H9 (cell line): ENCODE measurements at regions not wholly inside any gene's neighbourhood (a gene's known extent, or its start where the extent isn't known, plus 50 kb on each side); places are given as distances from the start of the nearest gene placed in this dataset.

Experiments used
- DNase-seq: peaks from one replicate; pipeline ENCODE4 v3.0.0-alpha.2; 2017
- H2AFZ ChIP-seq: one replicate; pipeline ENCODE4 v1.6.1; 2013; ENCODE audit warnings: mild to moderate bottlenecking, low read length, control low read depth, moderate library complexity
- H2AK5ac ChIP-seq: 2 replicates; pipeline ENCODE4 v1.6.1; 2013; ENCODE audit warnings: low read length, control low read depth, mixed read lengths; ENCODE audit not compliant: insufficient read length
- H2BK120ac ChIP-seq: one replicate; pipeline ENCODE4 v1.6.1; 2013; ENCODE audit warnings: low read depth, mild to moderate bottlenecking, low read length, control low read depth, inconsistent platforms; ENCODE audit not compliant: poor library complexity, severe bottlenecking
- H2BK12ac ChIP-seq: 2 replicates; pipeline ENCODE4 v1.6.1; 2013; ENCODE audit warnings: low read length, control low read depth, mixed read lengths, low read depth; ENCODE audit not compliant: insufficient read length
- H2BK15ac ChIP-seq: 2 replicates; pipeline ENCODE4 v1.6.1; 2013; ENCODE audit warnings: low read depth, low read length, control low read depth
- H2BK20ac ChIP-seq: one replicate; pipeline ENCODE4 v1.6.1; 2013; ENCODE audit warnings: low read depth, mild to moderate bottlenecking, low read length, control low read depth, inconsistent platforms; ENCODE audit not compliant: poor library complexity, severe bottlenecking
- H2BK5ac ChIP-seq: 2 replicates; pipeline ENCODE4 v1.6.1; 2013; ENCODE audit warnings: low read length, control low read depth, mixed read lengths; ENCODE audit not compliant: insufficient read length
- H3K14ac ChIP-seq: 2 replicates; pipeline ENCODE4 v1.6.1; 2013; ENCODE audit warnings: low read length, control low read depth; ENCODE audit not compliant: insufficient read depth
- H3K18ac ChIP-seq: 2 replicates; pipeline ENCODE4 v1.6.1; 2013; ENCODE audit warnings: low read depth, mild to moderate bottlenecking, mixed read lengths, low read length, control low read depth; ENCODE audit not compliant: insufficient read length
- H3K23ac ChIP-seq: 2 replicates; pipeline ENCODE4 v1.6.1; 2013; ENCODE audit warnings: low read length, control low read depth, mixed read lengths, low read depth; ENCODE audit not compliant: insufficient read length
- H3K23me2 ChIP-seq: 2 replicates; pipeline ENCODE4 v1.6.1; 2013; ENCODE audit warnings: low read depth, mild to moderate bottlenecking, mixed read lengths, low read length, control low read depth; ENCODE audit not compliant: insufficient read length, poor library complexity, severe bottlenecking
- H3K27ac ChIP-seq: 2 replicates; pipeline ENCODE4 v1.5.1; 2013; ENCODE audit warnings: low read length, control low read depth, mixed read lengths, low read depth; ENCODE audit not compliant: insufficient read length
- H3K27me3 ChIP-seq: 2 replicates; pipeline ENCODE4 v1.6.1; 2013; ENCODE audit warnings: low read length, control low read depth, inconsistent platforms; ENCODE audit not compliant: insufficient read depth
- H3K4ac ChIP-seq: 2 replicates; pipeline ENCODE4 v1.6.1; 2013; ENCODE audit warnings: low read depth, mild to moderate bottlenecking, control low read depth, inconsistent platforms, low read length, moderate library complexity
- H3K4me1 ChIP-seq: 2 replicates; pipeline ENCODE4 v1.6.1; 2013; ENCODE audit warnings: low read length, control low read depth, inconsistent platforms; ENCODE audit not compliant: insufficient read depth
- H3K4me2 ChIP-seq: 2 replicates; pipeline ENCODE4 v1.6.1; 2013; ENCODE audit warnings: low read length, control low read depth, mixed read lengths; ENCODE audit not compliant: insufficient read length, insufficient read depth
- H3K56ac ChIP-seq: 2 replicates; pipeline ENCODE4 v1.6.1; 2013; ENCODE audit warnings: low read depth, mild to moderate bottlenecking, mixed read lengths, low read length, control low read depth; ENCODE audit not compliant: insufficient read length
- H3K79me1 ChIP-seq: 2 replicates; pipeline ENCODE4 v1.6.1; 2013; ENCODE audit warnings: low read depth, mild to moderate bottlenecking, moderate library complexity, low read length, control low read depth, inconsistent platforms; ENCODE audit not compliant: insufficient read depth, poor library complexity, severe bottlenecking
- H3K79me2 ChIP-seq: 2 replicates; pipeline ENCODE4 v1.6.1; 2013; ENCODE audit warnings: low read length, control low read depth, inconsistent platforms; ENCODE audit not compliant: insufficient read depth
- H3K9ac ChIP-seq: 2 replicates; pipeline ENCODE4 v1.6.1; 2013; ENCODE audit warnings: low read length, control low read depth, mixed read lengths; ENCODE audit not compliant: insufficient read length; ENCODE audit errors: extremely low read depth
- H3K9me3 ChIP-seq: one replicate; pipeline ENCODE4 v1.6.1; 2013; ENCODE audit warnings: low read depth, low read length, inconsistent platforms; ENCODE audit not compliant: control insufficient read depth
- H3T11ph ChIP-seq: one replicate; pipeline ENCODE4 v1.6.1; 2013; ENCODE audit warnings: mild to moderate bottlenecking, low read length, control low read depth, inconsistent platforms
- H4K20me1 ChIP-seq: one replicate; pipeline ENCODE4 v1.6.1; 2013; ENCODE audit not compliant: control insufficient read depth, insufficient read length, insufficient read depth
- H4K5ac ChIP-seq: 2 replicates; pipeline ENCODE4 v1.6.1; 2013; ENCODE audit warnings: low read depth, mild to moderate bottlenecking, mixed read lengths, low read length, control low read depth; ENCODE audit not compliant: insufficient read length
- H4K8ac ChIP-seq: replicated peaks from 2 replicates; pipeline ENCODE4 v1.6.1; 2013; ENCODE audit warnings: low read length, control low read depth, mixed read lengths, low read depth; ENCODE audit not compliant: insufficient read length
- H4K91ac ChIP-seq: 2 replicates; pipeline ENCODE4 v1.6.1; 2013; ENCODE audit warnings: low read depth, mild to moderate bottlenecking, moderate library complexity, mixed read lengths, low read length, control low read depth; ENCODE audit not compliant: insufficient read length
- H3K27ac Mint-ChIP-seq, 3 experiments: 2 replicates in 2 of 3; 3 replicates in 1 of 3; pipeline ENCODE4 v1.8.0; 2020 to 2021; ENCODE audit warnings: mixed read lengths in 3 of 3, mild to moderate bottlenecking in 1 of 3, moderate library complexity in 1 of 3
- H3K27me3 Mint-ChIP-seq: 2 replicates; pipeline ENCODE4 v1.8.0; 2021; ENCODE audit warnings: low read depth, mild to moderate bottlenecking, moderate library complexity, mixed read lengths
- H3K36me3 Mint-ChIP-seq, 3 experiments: 2 replicates in 2 of 3; 3 replicates in 1 of 3; pipeline ENCODE4 v1.8.0; 2020 to 2021; ENCODE audit warnings: low read depth in 3 of 3, mixed read lengths in 3 of 3; ENCODE audit not compliant: insufficient read depth in 1 of 3
- H3K4me1 Mint-ChIP-seq, 2 experiments: 2 replicates each; pipeline ENCODE4 v1.8.0; 2020; ENCODE audit warnings: mixed read lengths in 2 of 2
- H3K4me3 Mint-ChIP-seq, 2 experiments: 2 replicates in 1 of 2; 3 replicates in 1 of 2; pipeline ENCODE4 v1.8.0; 2020 to 2021; ENCODE audit warnings: mild to moderate bottlenecking in 2 of 2, mixed read lengths in 2 of 2, moderate library complexity in 1 of 2
- H3K9me3 Mint-ChIP-seq, 2 experiments: 2 replicates in 1 of 2; 3 replicates in 1 of 2; pipeline ENCODE4 v1.8.0; 2020; ENCODE audit warnings: mild to moderate bottlenecking in 2 of 2, mixed read lengths in 2 of 2, moderate library complexity in 1 of 2
- TF ChIP-seq, protein P1 (sequence below): fragments of 200-600 bp; sonication (generic); conservative IDR thresholded peaks from 3 replicates; pipeline ENCODE4 v1.8.0; 2021; ENCODE audit warnings: antibody characterized with exemption, mild to moderate bottlenecking

DNA sequence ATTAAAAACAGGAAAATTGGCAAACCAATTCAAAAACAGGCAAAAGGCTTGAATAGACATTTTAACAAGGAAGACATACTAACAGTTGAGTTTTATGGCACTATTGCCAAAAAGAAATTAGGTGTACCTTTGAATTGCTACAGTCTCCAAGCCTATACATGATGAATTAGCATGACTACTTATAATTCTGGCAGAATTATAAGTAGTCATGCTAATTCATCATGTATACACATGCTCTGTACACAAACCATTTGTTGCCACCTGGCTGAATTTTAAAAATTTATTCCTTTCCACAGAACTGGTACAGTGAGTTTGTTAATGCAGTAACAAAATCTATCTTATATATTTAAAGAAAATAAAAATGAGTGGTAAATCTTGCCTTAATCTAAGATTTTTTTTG, 1332.0 kb upstream of the CRIM1 start:
- no peak overlapping the region for H3K27ac Mint-ChIP-seq
- Histone ChIP-seq H2AK5ac (no peak overlapping the region), H4K20me1 (no peaks in the 10 kb centered on the region), H2BK15ac (no peak overlapping the region), H2AFZ (no peak overlapping the region), H3K23me2 (no peaks in the 10 kb centered on the region), H2BK5ac (no peak overlapping the region), H3K79me1 (no peaks in the 10 kb centered on the region), H3K4me1 (no peaks in the 10 kb centered on the region), H3K4me2 (no peak overlapping the region), H3K23ac (no peak overlapping the region), H3K4ac (no peak overlapping the region), H3T11ph (no peak overlapping the region), H2BK12ac (no peak overlapping the region), H3K14ac (no peak overlapping the region), H4K8ac (no peak overlapping the region), H3K27me3 (no peaks in the 10 kb centered on the region), H3K18ac (no peak overlapping the region), H2BK20ac (no peak overlapping the region), H3K79me2 (no peaks in the 10 kb centered on the region), H3K9me3 (no peaks in the 10 kb centered on the region), H3K27ac (no peak overlapping the region), H3K56ac (no peak overlapping the region), H4K5ac (no peak overlapping the region), H3K9ac (no peak overlapping the region), H4K91ac (no peak overlapping the region), H2BK120ac (no peak overlapping the region)
- no peak overlapping the region for H3K4me3 Mint-ChIP-seq
- H3K9me3 Mint-ChIP-seq = no peaks in the 10 kb centered on the region
- H3K27me3 Mint-ChIP-seq = no peaks in the 10 kb centered on the region
- DNase-seq = no peak
- H3K36me3 Mint-ChIP-seq = no peaks in the 10 kb centered on the region
- TF ChIP-seq, protein P1, sequence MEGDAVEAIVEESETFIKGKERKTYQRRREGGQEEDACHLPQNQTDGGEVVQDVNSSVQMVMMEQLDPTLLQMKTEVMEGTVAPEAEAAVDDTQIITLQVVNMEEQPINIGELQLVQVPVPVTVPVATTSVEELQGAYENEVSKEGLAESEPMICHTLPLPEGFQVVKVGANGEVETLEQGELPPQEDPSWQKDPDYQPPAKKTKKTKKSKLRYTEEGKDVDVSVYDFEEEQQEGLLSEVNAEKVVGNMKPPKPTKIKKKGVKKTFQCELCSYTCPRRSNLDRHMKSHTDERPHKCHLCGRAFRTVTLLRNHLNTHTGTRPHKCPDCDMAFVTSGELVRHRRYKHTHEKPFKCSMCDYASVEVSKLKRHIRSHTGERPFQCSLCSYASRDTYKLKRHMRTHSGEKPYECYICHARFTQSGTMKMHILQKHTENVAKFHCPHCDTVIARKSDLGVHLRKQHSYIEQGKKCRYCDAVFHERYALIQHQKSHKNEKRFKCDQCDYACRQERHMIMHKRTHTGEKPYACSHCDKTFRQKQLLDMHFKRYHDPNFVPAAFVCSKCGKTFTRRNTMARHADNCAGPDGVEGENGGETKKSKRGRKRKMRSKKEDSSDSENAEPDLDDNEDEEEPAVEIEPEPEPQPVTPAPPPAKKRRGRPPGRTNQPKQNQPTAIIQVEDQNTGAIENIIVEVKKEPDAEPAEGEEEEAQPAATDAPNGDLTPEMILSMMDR = no peak
- no peaks in the 10 kb centered on the region for H3K4me1 Mint-ChIP-seq
